Panc1 (cell line): ENCODE measurements at regions not wholly inside any gene's neighbourhood (a gene's known extent, or its start where the extent isn't known, plus 50 kb on each side); places are given as distances from the start of the nearest gene placed in this dataset.

Experiments
- ATAC-seq: fragments of 200-7000 bp; cut with Tn5 transposase; 2 replicates; pipeline ENCODE4 v1.9.1; 2020; ENCODE audit warnings: mild to moderate bottlenecking, moderate library complexity
- BruUV-seq: library from RNA; stranded (reverse); fragments of 400-500 nt; replicated peaks from 2 replicates; lab custom pipeline; 2021; lab: Mats Ljungman, UMichigan
- CTCF ChIA-PET: fragments of 300-600 bp; sonication (Branson Sonifier 250); formaldehyde crosslinking; loops from one replicate; lab custom pipeline; 2022; ENCODE audit warnings: antibody characterized with exemption; lab: Charles Lee
- POLR2A ChIA-PET: fragments of 300-600 bp; sonication (Branson Sonifier 250); formaldehyde crosslinking; loops from one replicate; lab custom pipeline; 2022; ENCODE audit warnings: antibody characterized with exemption; lab: Charles Lee
- DNase-seq: peaks from one replicate; pipeline ENCODE4 v3.0.0-alpha.2; 2010; ENCODE audit warnings: low read depth, low spot score
- H3K27ac ChIP-seq: 2 replicates; pipeline ENCODE4 v1.5.1; 2011; ENCODE audit warnings: mild to moderate bottlenecking, low read length, inconsistent platforms
- H3K27me3 ChIP-seq: fragments of 200-500 bp; sonication (Bioruptor generic); 2 replicates; pipeline ENCODE4 v1.6.0; 2014; ENCODE audit warnings: low read length, inconsistent platforms; ENCODE audit not compliant: control insufficient read depth, insufficient read depth
- H3K36me3 ChIP-seq: fragments of 200-500 bp; sonication (Bioruptor generic); 2 replicates; pipeline ENCODE4 v1.5.1; 2014; ENCODE audit warnings: inconsistent platforms, mild to moderate bottlenecking, low read length, moderate library complexity; ENCODE audit not compliant: control insufficient read depth, insufficient read depth
- H3K4me1 ChIP-seq: 2 replicates; pipeline ENCODE4 v1.5.1; 2011; ENCODE audit warnings: inconsistent platforms, mild to moderate bottlenecking, low read length, moderate library complexity; ENCODE audit not compliant: control insufficient read depth, insufficient read depth
- H3K4me3 ChIP-seq, 2 experiments: 2 replicates each; pipeline ENCODE4 v1.5.1; 2011 to 2012; ENCODE audit warnings: low read depth in 2 of 2, low read length in 2 of 2, mild to moderate bottlenecking in 2 of 2, inconsistent platforms in 1 of 2, moderate library complexity in 1 of 2
- H3K9me3 ChIP-seq: fragments of 200-500 bp; sonication (Bioruptor generic); 2 replicates; pipeline ENCODE4 v1.5.1; 2014; ENCODE audit warnings: low read depth, mild to moderate bottlenecking, inconsistent platforms, low read length, moderate library complexity; ENCODE audit not compliant: control insufficient read depth, insufficient read depth
- POLR2AphosphoS5 ChIP-seq: IDR thresholded peaks from 2 replicates; pipeline ENCODE4 v1.6.1; 2012; ENCODE audit warnings: mild to moderate bottlenecking, low read depth, low read length, moderate library complexity
- REST ChIP-seq, 2 experiments: IDR thresholded peaks; 2 replicates each; pipeline ENCODE4 v1.6.1; 2011 to 2012; ENCODE audit warnings: low read depth in 2 of 2, control low read depth in 1 of 2, low read length in 1 of 2, mild to moderate bottlenecking in 1 of 2, moderate library complexity in 1 of 2; ENCODE audit not compliant: insufficient read depth in 1 of 2
- SIN3A ChIP-seq: IDR thresholded peaks from 2 replicates; pipeline ENCODE4 v1.6.1; 2012; ENCODE audit warnings: low read depth, mild to moderate bottlenecking, low read length, moderate library complexity, borderline replicate concordance; ENCODE audit not compliant: insufficient read depth
- TCF7L2 ChIP-seq: IDR thresholded peaks from 2 replicates; pipeline ENCODE4 v1.6.1; 2011; ENCODE audit warnings: mild to moderate bottlenecking, low read depth, low read length, inconsistent platforms
- in situ Hi-C: cut with HindIII; loops from 2 replicates; pipeline ENCODE4 v1.10.0; 2016; ENCODE audit warnings: low sequenced_read_pairs, low pct_unique_long_range_greater_than_20kb
- intact Hi-C: fragments of 100-400 bp; cut with micrococcal nuclease; formaldehyde crosslinking; loops from one replicate; pipeline ENCODE4 v1.10.0; 2022; ENCODE audit not compliant: unreplicated experiment
- TF ChIP-seq, protein P1 (sequence below): fragments of 450-650 bp; IDR thresholded peaks from 2 replicates; pipeline ENCODE4 v1.5.1; 2017; ENCODE audit warnings: mild to moderate bottlenecking

DNA sequence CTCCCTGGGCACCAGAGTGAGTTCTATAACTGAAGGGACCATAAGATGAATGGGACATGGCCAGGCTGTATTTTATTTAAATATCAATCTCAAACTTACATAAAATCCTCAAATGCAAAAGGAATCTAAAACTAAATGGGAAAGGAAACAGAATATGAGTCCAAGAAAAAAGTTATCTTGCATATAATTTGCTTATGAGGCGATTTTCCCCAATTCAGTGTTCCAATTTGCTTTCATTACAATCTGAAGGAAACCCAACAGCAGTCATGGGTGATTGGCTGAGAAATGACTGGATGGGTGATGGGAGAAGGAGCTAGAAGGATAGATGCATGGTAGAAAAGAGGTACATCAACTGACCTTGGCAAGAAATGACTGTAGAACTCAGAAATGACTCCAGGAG, 511.3 kb upstream of the TENM3 start:
- ATAC-seq = no peak
- Histone ChIP-seq H3K27me3 (no peaks in the 10 kb centered on the region), H3K27ac (no peak overlapping the region), H3K4me3 (no peak overlapping the region), H3K4me1 (no peaks in the 10 kb centered on the region), H3K36me3 (no peaks in the 10 kb centered on the region), H3K9me3 (no peaks in the 10 kb centered on the region)
- intact Hi-C loops = no loop called here
- ChIA-PET POLR2A (no interaction called here), CTCF (no interaction called here)
- in situ Hi-C loops = no loop called here
- BruUV-seq = no TSS peak
- TF ChIP-seq, protein P1, sequence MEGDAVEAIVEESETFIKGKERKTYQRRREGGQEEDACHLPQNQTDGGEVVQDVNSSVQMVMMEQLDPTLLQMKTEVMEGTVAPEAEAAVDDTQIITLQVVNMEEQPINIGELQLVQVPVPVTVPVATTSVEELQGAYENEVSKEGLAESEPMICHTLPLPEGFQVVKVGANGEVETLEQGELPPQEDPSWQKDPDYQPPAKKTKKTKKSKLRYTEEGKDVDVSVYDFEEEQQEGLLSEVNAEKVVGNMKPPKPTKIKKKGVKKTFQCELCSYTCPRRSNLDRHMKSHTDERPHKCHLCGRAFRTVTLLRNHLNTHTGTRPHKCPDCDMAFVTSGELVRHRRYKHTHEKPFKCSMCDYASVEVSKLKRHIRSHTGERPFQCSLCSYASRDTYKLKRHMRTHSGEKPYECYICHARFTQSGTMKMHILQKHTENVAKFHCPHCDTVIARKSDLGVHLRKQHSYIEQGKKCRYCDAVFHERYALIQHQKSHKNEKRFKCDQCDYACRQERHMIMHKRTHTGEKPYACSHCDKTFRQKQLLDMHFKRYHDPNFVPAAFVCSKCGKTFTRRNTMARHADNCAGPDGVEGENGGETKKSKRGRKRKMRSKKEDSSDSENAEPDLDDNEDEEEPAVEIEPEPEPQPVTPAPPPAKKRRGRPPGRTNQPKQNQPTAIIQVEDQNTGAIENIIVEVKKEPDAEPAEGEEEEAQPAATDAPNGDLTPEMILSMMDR = no peak
- TF ChIP-seq POLR2AphosphoS5 = no peak
- no peak for TF ChIP-seq SIN3A
- no peak for TF ChIP-seq TCF7L2
- TF ChIP-seq REST (IDR thresholded peaks at IDR 0.05; ENCODE audit: insufficient read depth in 1 of 2, low read depth in 2 of 2, low read length in 1 of 2) = no peak
- DNase-seq = no peak

GRCh38 chr4:181737744-181738143, 505.5 kb upstream of the TENM3 start:
- in situ Hi-C loops = no loop called here
- ChIA-PET POLR2A (no interaction called here), CTCF (no interaction called here)
- Histone ChIP-seq H3K4me1 (no peaks in the 10 kb centered on the region), H3K27ac (no peak overlapping the region), H3K9me3 (no peaks in the 10 kb centered on the region), H3K27me3 (no peaks in the 10 kb centered on the region), H3K4me3 (no peak overlapping the region), H3K36me3 (no peaks in the 10 kb centered on the region)
- BruUV-seq = no TSS peak
- TF ChIP-seq SIN3A (no peak), POLR2AphosphoS5 (no peak), TCF7L2 (no peak), REST (IDR thresholded peaks at IDR 0.05; ENCODE audit: insufficient read depth in 1 of 2, low read depth in 2 of 2, low read length in 1 of 2) (no peak)
- TF ChIP-seq, protein P1 = no peak
- intact Hi-C loops = no loop called here
- no peak for ATAC-seq
- DNase-seq = no peak
